ENCODE measurements at regions not wholly inside any gene's neighbourhood (a gene's known extent, or its start where the extent isn't known, plus 50 kb on each side); places are given as distances from the start of the nearest gene placed in this dataset.

- no peak for DNase-seq (ENCODE audit: low spot score)
Measured at GRCh38 chr5:68745448-68745847, 348.4 kb upstream of the SLC30A5 start.

GRCh38 chr5:68746220-68746619 is 347.6 kb upstream of the SLC30A5 start:
- DNase-seq (ENCODE audit: low spot score), result no peak

- DNase-seq (ENCODE audit: low spot score), result no peak
Measured at GRCh38 chr5:68746643-68747420, 347.0 kb upstream of the SLC30A5 start.

- DNase-seq (ENCODE audit: low spot score), result no peak
Measured at GRCh38 chr5:68747521-68747920, 346.3 kb upstream of the SLC30A5 start.

- no peak for DNase-seq (ENCODE audit: low spot score)
Measured at GRCh38 chr5:68748101-68748500, 345.7 kb upstream of the SLC30A5 start.

GRCh38 chr5:68749077-68749476 is 344.7 kb upstream of the SLC30A5 start:
- no peak for DNase-seq (ENCODE audit: low spot score)

- no peak for DNase-seq (ENCODE audit: low spot score)
Measured at GRCh38 chr5:68749631-68750030, 344.2 kb upstream of the SLC30A5 start.

- no peak for DNase-seq (ENCODE audit: low spot score)
Measured at GRCh38 chr5:68751661-68752060, 342.2 kb upstream of the SLC30A5 start.

GRCh38 chr5:68754536-68754935 is 339.3 kb upstream of the SLC30A5 start:
- no peak for DNase-seq (ENCODE audit: low spot score)

GRCh38 chr5:68755293-68755692 is 338.5 kb upstream of the SLC30A5 start:
- DNase-seq (ENCODE audit: low spot score), result no peak

- DNase-seq (ENCODE audit: low spot score), result no peak
Measured at GRCh38 chr5:68757006-68757405, 336.8 kb upstream of the SLC30A5 start.

GRCh38 chr5:68757626-68758212 is 336.1 kb upstream of the SLC30A5 start:
- no peak for DNase-seq (ENCODE audit: low spot score)

- no peak for DNase-seq (ENCODE audit: low spot score)
Measured at GRCh38 chr5:68759593-68759992, 334.2 kb upstream of the SLC30A5 start.

GRCh38 chr5:68762201-68762600 is 331.6 kb upstream of the SLC30A5 start:
- DNase-seq (ENCODE audit: low spot score), result no peak

GRCh38 chr5:68766952-68767464 is 326.8 kb upstream of the SLC30A5 start:
- DNase-seq (ENCODE audit: low spot score), result no peak

- DNase-seq (ENCODE audit: low spot score), result no peak
Measured at GRCh38 chr5:68770551-68770950, 323.3 kb upstream of the SLC30A5 start.

GRCh38 chr5:68771221-68771620 is 322.6 kb upstream of the SLC30A5 start:
- no peak for DNase-seq (ENCODE audit: low spot score)

GRCh38 chr5:68771732-68772131 is 322.1 kb upstream of the SLC30A5 start:
- no peak for DNase-seq (ENCODE audit: low spot score)

- no peak for DNase-seq (ENCODE audit: low spot score)
Measured at GRCh38 chr5:68776381-68776780, 317.4 kb upstream of the SLC30A5 start.

- DNase-seq (ENCODE audit: low spot score), result no peak
Measured at GRCh38 chr5:68777135-68777534, 316.7 kb upstream of the SLC30A5 start.

GRCh38 chr5:68778484-68778883 is 315.3 kb upstream of the SLC30A5 start:
- DNase-seq (ENCODE audit: low spot score), result no peak

GRCh38 chr5:68780299-68780955 is 313.4 kb upstream of the SLC30A5 start:
- no peak for DNase-seq (ENCODE audit: low spot score)

GRCh38 chr5:68793074-68793473 is 300.7 kb upstream of the SLC30A5 start:
- DNase-seq (ENCODE audit: low spot score), result no peak

All from A172 (cell line).